H1 (cell line): ENCODE measurements at regions not wholly inside any gene's neighbourhood (a gene's known extent, or its start where the extent isn't known, plus 50 kb on each side); places are given as distances from the start of the nearest gene placed in this dataset.

Source experiments
- CTCF ChIA-PET: fragments of 300-600 bp; sonication (Branson Sonifier 250); formaldehyde crosslinking; loops from one replicate; lab custom pipeline; 2021; ENCODE audit not compliant: partially characterized antibody; lab: Charles Lee
- POLR2A ChIA-PET: fragments of 300-600 bp; sonication (Branson Sonifier 250); formaldehyde crosslinking; loops from one replicate; lab custom pipeline; 2021; ENCODE audit warnings: inconsistent platforms; ENCODE audit not compliant: partially characterized antibody; lab: Charles Lee
- DNase-seq, 2 experiments: peaks; one replicate each; pipeline versions ENCODE4 v3.0.0 to v3.0.0-alpha.2; 2010 to 2022; ENCODE audit warnings: low spot score in 2 of 2, low read depth in 1 of 2, mixed read lengths in 1 of 2
- FAIRE-seq: peaks from 2 replicates; lab custom pipeline; 2011; peaks lifted over from hg19 to GRCh38; lab: Jason Lieb, UNC
- H2AFZ ChIP-seq: 2 replicates; pipeline ENCODE4 v1.8.1; 2012; ENCODE audit warnings: low read length, inconsistent platforms
- H2AK5ac ChIP-seq: 2 replicates; pipeline ENCODE4 v1.6.1; 2013; ENCODE audit warnings: low read depth, low read length
- H2BK120ac ChIP-seq: replicated peaks from 2 replicates; pipeline ENCODE3; 2013; ENCODE audit warnings: low read depth, low read length, inconsistent platforms
- H2BK12ac ChIP-seq: 2 replicates; pipeline ENCODE4 v1.6.1; 2013; ENCODE audit warnings: low read depth, low read length
- H2BK15ac ChIP-seq: 2 replicates; pipeline ENCODE4 v1.6.1; 2013; ENCODE audit warnings: low read length
- H2BK20ac ChIP-seq: 2 replicates; pipeline ENCODE4 v1.6.1; 2013; ENCODE audit warnings: low read length
- H2BK5ac ChIP-seq: 2 replicates; pipeline ENCODE4 v1.6.1; 2013; ENCODE audit warnings: low read depth, low read length
- H3K14ac ChIP-seq: 2 replicates; pipeline ENCODE4 v1.6.1; 2013; ENCODE audit warnings: inconsistent platforms; ENCODE audit not compliant: insufficient read length
- H3K18ac ChIP-seq: 2 replicates; pipeline ENCODE4 v1.6.1; 2013; ENCODE audit warnings: low read length; ENCODE audit errors: extremely low read depth
- H3K23ac ChIP-seq: 2 replicates; pipeline ENCODE4 v1.6.1; 2013; ENCODE audit warnings: inconsistent platforms; ENCODE audit not compliant: insufficient read length
- H3K23me2 ChIP-seq: 2 replicates; pipeline ENCODE4 v1.6.1; 2013; ENCODE audit warnings: low read depth, low read length
- H3K27ac ChIP-seq: 2 replicates; pipeline ENCODE4 v1.6.1; 2011; ENCODE audit warnings: low read depth, low read length, inconsistent platforms
- H3K27me3 ChIP-seq, 4 experiments: replicated peaks in 1 of 4; 1 replicate in 1 of 4; 2 replicates in 3 of 4; pipeline versions ENCODE4 v1.6.1 to v1.8.1; 2011 to 2013; ENCODE audit warnings: low read length in 3 of 4, mild to moderate bottlenecking in 3 of 4, inconsistent platforms in 2 of 4, mixed read lengths in 2 of 4, moderate library complexity in 1 of 4; ENCODE audit not compliant: control insufficient read depth in 3 of 4, insufficient read depth in 3 of 4; ENCODE audit errors: extremely low read depth in 1 of 4
- H3K36me3 ChIP-seq, 4 experiments: 2 replicates each; pipeline versions ENCODE4 v1.6.1 to v1.8.1; 2011 to 2013; ENCODE audit warnings: mild to moderate bottlenecking in 4 of 4, low read length in 3 of 4, moderate library complexity in 2 of 4, control low read depth in 1 of 4, inconsistent platforms in 1 of 4; ENCODE audit not compliant: insufficient read depth in 4 of 4, control insufficient read depth in 2 of 4
- H3K4ac ChIP-seq: replicated peaks from 2 replicates; pipeline ENCODE3; 2013; ENCODE audit warnings: low read length, low read depth, mixed read lengths, inconsistent platforms; ENCODE audit not compliant: insufficient read length
- H3K4me1 ChIP-seq, 4 experiments: replicated peaks in 1 of 4; 1 replicate in 1 of 4; 2 replicates in 3 of 4; pipeline versions ENCODE4 v1.6.1 to v1.8.1; 2011 to 2013; ENCODE audit warnings: low read length in 3 of 4, inconsistent platforms in 2 of 4, mixed read lengths in 1 of 4; ENCODE audit not compliant: insufficient read depth in 4 of 4, control insufficient read depth in 3 of 4
- H3K4me2 ChIP-seq, 2 experiments: 2 replicates each; pipeline versions ENCODE4 v1.6.1 to v1.8.1; 2011 to 2013; ENCODE audit warnings: low read depth in 2 of 2, low read length in 2 of 2, control low read depth in 1 of 2, inconsistent platforms in 1 of 2, mild to moderate bottlenecking in 1 of 2; ENCODE audit not compliant: insufficient read depth in 1 of 2
- H3K4me3 ChIP-seq, 4 experiments: fragments of 200-600, 300-600 bp in 1 of 4; sonication (generic), shearing (Covaris generic), sonication (Bioruptor Twin) in 1 of 4; 2 replicates each; pipeline versions ENCODE4 v1.5.1 to v1.8.1; 2011 to 2016; ENCODE audit warnings: low read length in 4 of 4, low read depth in 3 of 4, control low read depth in 2 of 4, inconsistent platforms in 2 of 4, mild to moderate bottlenecking in 2 of 4, mixed read lengths in 1 of 4, moderate library complexity in 1 of 4; ENCODE audit not compliant: insufficient read depth in 2 of 4; ENCODE audit errors: extremely low read depth in 1 of 4
- H3K56ac ChIP-seq: replicated peaks from 2 replicates; pipeline ENCODE3; 2013; ENCODE audit warnings: low read depth, mild to moderate bottlenecking, mixed read lengths, low read length, inconsistent platforms; ENCODE audit not compliant: insufficient read length
- H3K79me1 ChIP-seq: 2 replicates; pipeline ENCODE4 v1.6.1; 2013; ENCODE audit warnings: low read depth, low read length, control low read depth
- H3K79me2 ChIP-seq, 2 experiments: 2 replicates each; pipeline versions ENCODE4 v1.6.1 to v1.8.1; 2012 to 2013; ENCODE audit warnings: low read length in 2 of 2, mild to moderate bottlenecking in 2 of 2, inconsistent platforms in 1 of 2; ENCODE audit not compliant: insufficient read depth in 2 of 2, control insufficient read depth in 1 of 2
- H3K9ac ChIP-seq, 4 experiments: replicated peaks in 1 of 4; 1 replicate in 1 of 4; 2 replicates in 3 of 4; pipeline versions ENCODE4 v1.6.1 to v1.8.1; 2011 to 2013; ENCODE audit warnings: low read depth in 3 of 4, low read length in 3 of 4, control low read depth in 2 of 4, mild to moderate bottlenecking in 2 of 4, moderate library complexity in 2 of 4, inconsistent platforms in 1 of 4; ENCODE audit errors: extremely low read depth in 1 of 4
- H3K9me3 ChIP-seq, 2 experiments: 2 replicates each; pipeline versions ENCODE4 v1.6.1 to v1.8.1; 2012 to 2013; ENCODE audit warnings: mild to moderate bottlenecking in 2 of 2, moderate library complexity in 2 of 2, control low read depth in 1 of 2, inconsistent platforms in 1 of 2, low read depth in 1 of 2, low read length in 1 of 2, mixed read lengths in 1 of 2; ENCODE audit not compliant: insufficient read depth in 2 of 2
- H4K20me1 ChIP-seq, 2 experiments: replicated peaks in 1 of 2; 2 replicates each; pipeline versions ENCODE3 to v1.8.1; 2011 to 2013; ENCODE audit warnings: inconsistent platforms in 2 of 2, low read length in 2 of 2, mild to moderate bottlenecking in 1 of 2; ENCODE audit not compliant: insufficient read depth in 2 of 2, control insufficient read depth in 1 of 2
- H4K5ac ChIP-seq: 2 replicates; pipeline ENCODE4 v1.6.1; 2013; ENCODE audit warnings: low read length, low read depth, mixed read lengths, inconsistent platforms; ENCODE audit not compliant: insufficient read length
- H4K8ac ChIP-seq: 2 replicates; pipeline ENCODE4 v1.8.0; 2013; ENCODE audit warnings: mild to moderate bottlenecking, moderate library complexity, low read length, inconsistent platforms; ENCODE audit not compliant: insufficient read depth; ENCODE audit errors: extremely low read depth
- H4K91ac ChIP-seq: replicated peaks from 2 replicates; pipeline ENCODE3; 2013; ENCODE audit warnings: low read length, mixed read lengths, inconsistent platforms; ENCODE audit not compliant: insufficient read length
- ASH2L ChIP-seq: fragments of 200-600, 300-600 bp; sonication (generic); IDR thresholded peaks from one replicate; pipeline ENCODE4 v1.7.1; 2017; ENCODE audit warnings: low read length
- BRCA1 ChIP-seq: IDR thresholded peaks from 2 replicates; pipeline ENCODE4 v1.6.1; 2012; ENCODE audit warnings: low read depth, low read length, improper control_type of control experiment
- CEBPB ChIP-seq: IDR thresholded peaks from 2 replicates; pipeline ENCODE4 v1.6.1; 2012; ENCODE audit warnings: low read depth, low read length
- EGR1 ChIP-seq: IDR thresholded peaks from 2 replicates; pipeline ENCODE4 v1.6.1; 2011; ENCODE audit warnings: low read depth, low read length, borderline replicate concordance
- POLR2AphosphoS5 ChIP-seq: IDR thresholded peaks from 2 replicates; pipeline ENCODE4 v1.6.1; 2011; ENCODE audit warnings: low read depth, low read length
- RAD21 ChIP-seq, 2 experiments: IDR thresholded peaks in 1 of 2; conservative IDR thresholded peaks in 1 of 2; 2 replicates each; pipeline ENCODE4 v1.6.1; 2011; ENCODE audit warnings: low read depth in 2 of 2, low read length in 2 of 2, improper control_type of control experiment in 1 of 2, inconsistent platforms in 1 of 2, mild to moderate bottlenecking in 1 of 2, moderate library complexity in 1 of 2
- RFX5 ChIP-seq: IDR thresholded peaks from 2 replicates; pipeline ENCODE4 v1.6.1; 2011; ENCODE audit warnings: low read depth, low read length, improper control_type of control experiment, borderline replicate concordance
- SAP30 ChIP-seq: fragments of 300-600 bp; sonication (generic); IDR thresholded peaks from 2 replicates; pipeline ENCODE4 v1.7.1; 2012; ENCODE audit warnings: low read length, moderate library complexity, mild to moderate bottlenecking, inconsistent platforms; ENCODE audit not compliant: insufficient read depth, insufficient replicate concordance
- SIN3A ChIP-seq, 2 experiments: IDR thresholded peaks in 1 of 2; conservative IDR thresholded peaks in 1 of 2; 2 replicates each; pipeline ENCODE4 v1.6.1; 2011 to 2012; ENCODE audit warnings: low read length in 2 of 2, improper control_type of control experiment in 1 of 2, low read depth in 1 of 2, mild to moderate bottlenecking in 1 of 2
- SIX5 ChIP-seq: IDR thresholded peaks from 2 replicates; pipeline ENCODE4 v1.6.1; 2011; ENCODE audit warnings: mild to moderate bottlenecking, low read depth, low read length
- SP2 ChIP-seq: IDR thresholded peaks from 2 replicates; pipeline ENCODE4 v1.6.1; 2012; ENCODE audit warnings: mild to moderate bottlenecking, low read length, inconsistent platforms
- SP4 ChIP-seq: IDR thresholded peaks from 2 replicates; pipeline ENCODE4 v1.6.1; 2012; ENCODE audit warnings: low read length, inconsistent platforms
- SUZ12 ChIP-seq: fragments of 200-600 bp; sonication (generic); IDR thresholded peaks from 2 replicates; pipeline ENCODE4 v1.6.1; 2012; ENCODE audit warnings: mild to moderate bottlenecking, inconsistent platforms, low read length, moderate library complexity, mixed read lengths
- TEAD4 ChIP-seq: IDR thresholded peaks from 2 replicates; pipeline ENCODE4 v1.6.1; 2012; ENCODE audit warnings: low read depth, low read length, inconsistent platforms, mixed read lengths
- WGBS, 2 experiments: shearing (Covaris generic) in 1 of 2; methylation state at CpG; one replicate each; pipeline versions ENCODE4 v1.1.6 to v1.1.7; 2013 to 2015; ENCODE audit warnings: low lambda C conversion rate in 2 of 2, mixed read lengths in 2 of 2, inconsistent platforms in 1 of 2, low coverage in 1 of 2, missing lambda C conversion rate in 1 of 2; ENCODE audit not compliant: insufficient replicate concordance in 2 of 2, insufficient coverage in 1 of 2, insufficient read length in 1 of 2; ENCODE audit errors: extremely low coverage in 1 of 2, missing lambda C conversion rate in 1 of 2; 5-methylcytosine and 5-hydroxymethylcytosine counted together

GRCh38 chr21:27017246-27017645 is 50.4 kb upstream of the ADAMTS5 start:
- H3K4me2 ChIP-seq = no peak overlapping the region
- no peak for FAIRE-seq
- no peak overlapping the region for H3K23ac ChIP-seq
- no peak for DNase-seq
- no peak overlapping the region for H3K27ac ChIP-seq
- H2BK120ac ChIP-seq = no peak overlapping the region
- H3K9me3 ChIP-seq = no peaks in the 10 kb centered on the region
- H4K91ac ChIP-seq = no peak overlapping the region
- no peak overlapping the region for H3K9ac ChIP-seq
- H3K56ac ChIP-seq = no peak overlapping the region
- no peak overlapping the region for H2BK20ac ChIP-seq
- TF ChIP-seq RAD21 (IDR thresholded peaks at IDR 0.05 in 1 of 2, conservative IDR thresholded peaks at IDR 0.05 in 1 of 2; ENCODE audit: low read depth in 2 of 2, low read length in 2 of 2) (no peak), SUZ12 (no peak), SAP30 (no peak), EGR1 (no peak), SIN3A (conservative IDR thresholded peaks at IDR 0.05 in 1 of 2, IDR thresholded peaks at IDR 0.05 in 1 of 2; ENCODE audit: low read depth in 1 of 2, low read length in 2 of 2) (no peak), TEAD4 (no peak), SIX5 (no peak), ASH2L (no peak), CEBPB (no peak), POLR2AphosphoS5 (no peak), SP4 (no peak), RFX5 (no peak), BRCA1 (no peak), SP2 (no peak)
- no peak overlapping the region for H2BK5ac ChIP-seq
- no peak overlapping the region for H3K18ac ChIP-seq
- POLR2A ChIA-PET = no interaction called here
- no peaks in the 10 kb centered on the region for H3K79me1 ChIP-seq
- H2BK12ac ChIP-seq = no peak overlapping the region
- H2AK5ac ChIP-seq = no peak overlapping the region
- no peak overlapping the region for H3K4me3 ChIP-seq
- H3K79me2 ChIP-seq = no peaks in the 10 kb centered on the region
- H3K23me2 ChIP-seq = no peaks in the 10 kb centered on the region
- no peaks in the 10 kb centered on the region for H3K4me1 ChIP-seq
- H2AFZ ChIP-seq = no peak overlapping the region
- H4K20me1 ChIP-seq = no peaks in the 10 kb centered on the region
- H3K36me3 ChIP-seq = no peaks in the 10 kb centered on the region
- H4K8ac ChIP-seq = no peak overlapping the region
- CTCF ChIA-PET = no interaction called here
- no peak overlapping the region for H3K14ac ChIP-seq
- H4K5ac ChIP-seq = no peak overlapping the region
- no peak overlapping the region for H3K4ac ChIP-seq
- WGBS, 2 experiments = 88% methylated on average over 4 of the region's 4 CpGs; no CpG with 5 or more reads in 1 of the 2 experiments
- no peak overlapping the region for H2BK15ac ChIP-seq
- H3K27me3 ChIP-seq = no peaks in the 10 kb centered on the region
